A673 (cell line): ENCODE measurements at regions not wholly inside any gene's neighbourhood (a gene's known extent, or its start where the extent isn't known, plus 50 kb on each side); places are given as distances from the start of the nearest gene placed in this dataset.

Experiments
- CTCF ChIP-seq: fragments of 300-800, 200-600 bp; sonication (generic); conservative IDR thresholded peaks from 2 replicates; pipeline ENCODE4 v1.5.1; 2017; ENCODE audit warnings: low read depth, mild to moderate bottlenecking, antibody characterized with exemption, low read length, moderate library complexity, mixed read lengths
- EZH2 ChIP-seq: fragments of 200-600 bp; sonication (generic); IDR thresholded peaks from 2 replicates; pipeline ENCODE4 v1.6.1; 2017; ENCODE audit warnings: borderline replicate concordance, low read depth, mild to moderate bottlenecking, mixed read lengths, antibody characterized with exemption, low read length; ENCODE audit not compliant: poor library complexity, severe bottlenecking

- TF ChIP-seq EZH2 (no peak), CTCF (no peak)
Measured at GRCh38 chr3:56919797-56920195, 118.0 kb upstream of the ARHGEF3 start.
